BLaER1 (cell line): ENCODE measurements at regions not wholly inside any gene's neighbourhood (a gene's known extent, or its start where the extent isn't known, plus 50 kb on each side); places are given as distances from the start of the nearest gene placed in this dataset.
"Not testable (repeated sequence)": the region's sequence is repeated elsewhere in the genome, so short reads cannot be mapped to it uniquely, and the experiment has no call there.

ENCODE experiments used
- H3K27ac ChIP-seq: shearing (Covaris generic); formaldehyde crosslinking; 2 replicates; pipeline ENCODE4 v1.8.1; 2022
- H3K27me3 ChIP-seq: shearing (Covaris generic); formaldehyde crosslinking; 2 replicates; pipeline ENCODE4 v1.8.1; 2022
- H3K36me3 ChIP-seq: shearing (Covaris generic); formaldehyde crosslinking; 2 replicates; pipeline ENCODE4 v1.8.1; 2022
- H3K4me1 ChIP-seq: shearing (Covaris generic); formaldehyde crosslinking; 2 replicates; pipeline ENCODE4 v1.8.1; 2022
- H3K4me2 ChIP-seq: shearing (Covaris generic); formaldehyde crosslinking; 2 replicates; pipeline ENCODE4 v1.8.1; 2022
- H3K4me3 ChIP-seq: shearing (Covaris generic); formaldehyde crosslinking; 2 replicates; pipeline ENCODE4 v1.8.1; 2022
- H3K9ac ChIP-seq: shearing (Covaris generic); formaldehyde crosslinking; 2 replicates; pipeline ENCODE4 v1.8.1; 2022
- H3K9me3 ChIP-seq: shearing (Covaris generic); formaldehyde crosslinking; 2 replicates; pipeline ENCODE4 v1.8.1; 2022
- H4K20me1 ChIP-seq: shearing (Covaris generic); formaldehyde crosslinking; 2 replicates; pipeline ENCODE4 v1.8.1; 2022
- Cebpa-rat ChIP-seq: shearing (Covaris generic); IDR thresholded peaks from 2 replicates; pipeline ENCODE4 v1.8.1; 2022

DNA sequence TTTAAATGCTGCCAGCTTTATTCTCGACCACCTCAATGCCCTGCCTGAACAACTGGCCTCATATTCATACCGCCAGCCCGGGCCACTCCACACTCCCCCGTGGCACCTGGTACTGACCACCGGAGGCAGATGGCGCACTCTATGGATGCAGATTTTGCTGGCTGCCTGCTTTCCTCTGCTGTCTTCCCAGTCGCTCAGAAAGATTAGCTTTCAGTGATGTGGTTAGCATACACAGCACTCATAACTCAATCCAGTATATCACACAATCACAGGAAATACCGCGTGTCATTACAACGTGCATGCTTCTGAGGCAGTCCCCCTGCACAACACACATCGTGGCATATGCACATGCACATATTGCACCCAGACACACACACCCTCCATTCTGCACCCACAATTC lies 147.2 kb upstream of the BCOR start:
- peak overlapping the region; percentile 44 for H3K4me2 ChIP-seq
- H3K36me3 ChIP-seq: no peaks in the 10 kb centered on the region
- H4K20me1 ChIP-seq: no peaks in the 10 kb centered on the region
- no peak overlapping the region for H3K9ac ChIP-seq
- peaks cover 20% of the 10 kb centered on the region for H3K4me1 ChIP-seq
- TF ChIP-seq Cebpa-rat: no peak
- no peaks in the 10 kb centered on the region for H3K27me3 ChIP-seq
- 0 out of 2 replicates have a peak, but pooled peaks cover 4% of the 10 kb centered on the region for H3K9me3 ChIP-seq
- no peak overlapping the region for H3K27ac ChIP-seq
- H3K4me3 ChIP-seq: no peak overlapping the region

DNA sequence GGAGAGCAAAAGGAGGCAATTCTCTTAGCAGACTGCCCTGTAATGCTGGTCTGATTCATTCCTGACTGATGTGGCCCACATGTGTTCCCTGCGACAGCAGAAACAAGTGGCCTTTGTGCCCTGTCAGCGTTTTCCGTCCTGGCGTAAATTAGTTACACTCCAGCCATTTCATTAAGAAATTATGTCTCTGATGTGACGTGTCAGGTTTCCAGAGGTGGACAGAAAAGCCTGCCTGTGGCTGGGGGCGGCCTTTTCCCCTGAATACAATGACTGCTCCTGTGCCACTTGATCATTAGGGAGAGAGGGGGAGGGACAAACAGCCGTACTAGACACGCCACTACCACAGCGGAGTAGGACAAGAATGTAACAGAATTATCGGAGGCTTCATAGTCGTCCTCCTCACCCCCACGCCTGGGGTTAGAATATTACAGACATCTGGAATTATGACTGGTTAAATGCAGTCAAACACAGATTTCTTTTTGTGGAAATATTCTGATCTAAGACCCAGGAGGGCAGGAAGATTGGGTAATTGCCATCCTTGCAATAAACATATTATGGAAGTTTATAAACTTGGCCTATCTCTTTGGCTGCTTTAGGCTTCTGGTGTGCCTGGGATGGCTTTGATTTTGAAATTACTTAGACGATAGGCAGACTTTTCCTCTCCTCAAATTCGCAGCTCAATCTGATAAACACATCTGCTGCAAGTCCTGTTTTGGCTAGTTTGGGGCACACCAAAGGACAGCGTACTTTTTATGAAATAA lies 146.2 kb upstream of the BCOR start:
- Histone ChIP-seq H3K4me1 (peaks cover 16% of the 10 kb centered on the region), H3K9me3 (0 out of 2 replicates have a peak, but pooled peaks cover 4% of the 10 kb centered on the region), H4K20me1 (no peaks in the 10 kb centered on the region), H3K4me2 (no peak overlapping the region), H3K27ac (no peak overlapping the region), H3K27me3 (no peaks in the 10 kb centered on the region), H3K36me3 (no peaks in the 10 kb centered on the region), H3K9ac (no peak overlapping the region), H3K4me3 (no peak overlapping the region)
- TF ChIP-seq Cebpa-rat: no peak

DNA sequence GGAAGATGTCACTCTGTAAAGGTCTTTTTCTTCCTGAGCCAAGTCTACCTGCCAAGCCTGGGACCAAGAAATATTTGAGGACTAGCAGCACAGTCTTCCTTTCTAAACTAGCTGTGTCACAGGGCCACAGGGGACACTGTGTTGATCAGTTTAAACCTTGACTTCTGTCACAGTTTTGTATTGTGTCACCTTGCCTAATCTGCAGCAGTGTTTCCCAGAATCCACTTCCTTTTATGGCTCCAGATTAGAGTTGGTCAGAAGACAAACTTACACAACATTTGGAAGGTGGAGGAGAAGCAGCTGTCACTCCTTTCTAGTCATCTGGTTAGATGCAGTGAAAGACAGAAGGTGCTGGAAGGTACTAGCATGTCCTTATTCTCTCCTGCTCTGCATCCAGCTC lies 143.1 kb upstream of the BCOR start:
- no peaks in the 10 kb centered on the region for H3K27me3 ChIP-seq
- no peak overlapping the region for H3K4me3 ChIP-seq
- no peak for TF ChIP-seq Cebpa-rat
- H3K9ac ChIP-seq: no peak overlapping the region
- no peaks in the 10 kb centered on the region for H4K20me1 ChIP-seq
- H3K4me1 ChIP-seq: peaks cover 10% of the 10 kb centered on the region
- H3K27ac ChIP-seq: no peak overlapping the region
- H3K9me3 ChIP-seq: peaks cover 10% of the 10 kb centered on the region
- H3K4me2 ChIP-seq: no peak overlapping the region
- no peaks in the 10 kb centered on the region for H3K36me3 ChIP-seq

DNA sequence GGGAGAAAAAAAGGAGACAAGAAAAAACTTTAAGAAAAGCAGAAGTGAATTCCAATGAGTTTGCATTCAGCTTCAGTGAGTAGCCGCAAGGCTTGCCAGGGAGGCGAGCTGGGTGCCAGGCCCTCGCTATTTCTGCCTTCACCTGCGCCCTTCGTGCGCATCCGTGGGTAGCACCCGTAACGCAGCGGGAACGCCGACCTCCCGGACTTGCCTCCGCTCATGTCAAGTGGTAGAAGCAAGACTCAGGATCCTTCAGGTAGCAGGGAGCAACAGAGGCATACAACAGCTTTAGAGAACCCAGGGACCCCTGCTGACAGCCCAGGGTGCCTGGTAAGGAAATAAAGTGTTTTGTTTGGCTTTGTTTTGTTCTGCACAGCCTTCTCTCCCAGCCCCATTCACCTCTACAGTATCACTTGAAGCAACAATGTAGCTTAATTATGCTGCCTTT lies 140.0 kb upstream of the BCOR start:
- no peak overlapping the region for H3K9ac ChIP-seq
- no peak overlapping the region for H3K27ac ChIP-seq
- H3K4me2 ChIP-seq: no peak overlapping the region
- no peak overlapping the region for H3K4me3 ChIP-seq
- no peaks in the 10 kb centered on the region for H3K4me1 ChIP-seq
- H4K20me1 ChIP-seq: no peaks in the 10 kb centered on the region
- H3K9me3 ChIP-seq: peaks cover 10% of the 10 kb centered on the region
- H3K36me3 ChIP-seq: no peaks in the 10 kb centered on the region
- H3K27me3 ChIP-seq: no peaks in the 10 kb centered on the region
- no peak for TF ChIP-seq Cebpa-rat

DNA sequence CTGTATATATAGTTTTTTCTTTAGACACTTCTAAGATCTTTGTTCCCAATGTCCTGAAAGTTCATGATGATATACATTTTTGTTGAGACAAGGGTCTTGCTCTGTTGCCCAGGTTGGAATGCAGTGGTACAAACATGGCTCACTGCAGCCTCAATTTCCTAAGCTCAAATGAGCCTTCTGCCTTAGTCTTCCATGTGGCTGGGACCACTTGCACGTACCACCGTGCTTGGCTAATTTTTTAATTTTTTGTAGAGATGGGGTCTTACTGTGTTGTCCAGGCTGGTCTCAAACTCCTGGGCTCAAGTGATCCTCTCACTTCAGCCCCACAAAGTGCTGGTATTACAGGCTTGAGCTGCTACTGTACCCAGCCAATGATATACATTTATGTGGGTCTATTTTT lies 132.9 kb upstream of the BCOR start:
- H3K9me3 ChIP-seq: no peaks in the 10 kb centered on the region
- no peaks in the 10 kb centered on the region for H3K36me3 ChIP-seq
- no peak overlapping the region for H3K27ac ChIP-seq
- H3K4me3 ChIP-seq: no peak overlapping the region
- TF ChIP-seq Cebpa-rat: no peak
- 0 out of 2 replicates have a peak, but pooled peaks cover 4% of the 10 kb centered on the region for H3K4me1 ChIP-seq
- H4K20me1 ChIP-seq: no peaks in the 10 kb centered on the region
- H3K9ac ChIP-seq: no peak overlapping the region
- H3K27me3 ChIP-seq: no peaks in the 10 kb centered on the region
- H3K4me2 ChIP-seq: no peak overlapping the region

DNA sequence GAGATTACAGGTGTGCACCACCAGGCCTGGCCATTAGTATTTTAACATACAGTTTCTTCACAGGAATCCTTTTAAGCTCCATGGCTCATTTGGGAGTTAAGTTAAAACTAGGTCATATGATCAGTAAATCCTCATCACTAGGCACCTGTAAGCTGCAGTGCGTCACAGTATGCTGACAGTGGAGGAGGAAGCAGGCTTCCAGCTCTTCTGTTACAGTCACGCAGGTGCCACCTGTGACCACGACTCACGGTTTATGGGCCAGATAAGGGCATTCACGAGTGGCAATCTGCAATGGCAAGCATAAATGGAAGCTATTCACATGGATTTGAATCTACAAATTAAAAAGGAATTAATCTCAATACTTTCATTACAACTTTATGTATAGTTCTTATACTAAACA lies 129.4 kb upstream of the BCOR start:
- peaks cover 20% of the 10 kb centered on the region for H3K9me3 ChIP-seq
- no peak overlapping the region for H3K27ac ChIP-seq
- no peaks in the 10 kb centered on the region for H4K20me1 ChIP-seq
- H3K36me3 ChIP-seq: no peaks in the 10 kb centered on the region
- H3K27me3 ChIP-seq: no peaks in the 10 kb centered on the region
- H3K4me2 ChIP-seq: no peak overlapping the region; the same call in 1 of the 2 replicates
- TF ChIP-seq Cebpa-rat: no peak
- no peak overlapping the region for H3K9ac ChIP-seq
- H3K4me3 ChIP-seq: no peak overlapping the region
- H3K4me1 ChIP-seq: 0 out of 2 replicates have a peak, but pooled peaks cover 4% of the 10 kb centered on the region

DNA sequence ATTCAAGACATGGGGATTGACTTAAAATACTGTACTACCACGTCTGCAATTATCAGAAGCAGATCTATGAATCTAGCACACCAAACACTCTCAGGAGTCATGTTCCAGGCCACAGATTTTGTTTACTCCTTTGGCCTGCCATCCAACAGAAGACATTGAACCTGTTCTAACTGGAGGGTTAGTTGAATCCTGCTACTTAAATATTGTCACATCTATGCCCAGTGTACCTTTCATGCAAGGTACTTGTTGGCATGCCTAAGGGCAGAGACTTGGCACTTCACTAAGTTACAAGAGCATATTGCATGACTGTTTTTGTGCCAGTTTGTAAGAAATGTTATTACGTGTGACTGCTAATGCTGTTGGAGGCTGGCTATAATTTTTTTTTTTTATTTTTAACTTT lies 126.9 kb upstream of the BCOR start:
- Histone ChIP-seq H3K4me2 (no peak overlapping the region), H3K36me3 (no peaks in the 10 kb centered on the region), H3K9me3 (peaks cover 36% of the 10 kb centered on the region), H3K4me3 (no peak overlapping the region), H4K20me1 (no peaks in the 10 kb centered on the region), H3K4me1 (0 out of 2 replicates have a peak, but pooled peaks cover 4% of the 10 kb centered on the region), H3K27ac (no peak overlapping the region), H3K27me3 (no peaks in the 10 kb centered on the region), H3K9ac (no peak overlapping the region)
- no peak for TF ChIP-seq Cebpa-rat

DNA sequence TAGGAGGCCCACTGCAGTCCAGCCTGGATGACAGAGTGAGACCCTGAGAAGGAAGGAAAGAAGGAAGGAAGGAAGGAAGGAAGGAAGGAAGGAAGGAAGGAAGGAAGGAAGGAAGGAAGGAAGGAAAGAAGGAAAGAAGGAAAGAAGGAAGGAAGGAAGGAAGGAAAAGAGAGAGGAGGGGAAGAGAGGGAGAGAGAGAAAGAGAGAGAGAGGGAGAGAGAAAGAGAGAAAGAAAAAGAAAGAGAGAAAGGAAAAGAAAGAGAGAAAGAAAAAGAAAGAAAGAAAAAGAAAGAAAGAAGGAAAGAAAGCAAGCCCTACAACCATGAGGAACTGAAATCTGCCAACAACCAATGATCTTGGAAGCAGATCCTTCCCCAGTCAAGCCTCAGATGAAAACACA lies 124.9 kb upstream of the BCOR start:
- H3K4me1 ChIP-seq, H3K36me3 ChIP-seq, H3K27ac ChIP-seq, H3K4me2 ChIP-seq, H3K27me3 ChIP-seq, H3K4me3 ChIP-seq, H3K9ac ChIP-seq, H4K20me1 ChIP-seq: not testable (repeated sequence)
- peaks cover 46% of the 10 kb centered on the region for H3K9me3 ChIP-seq

DNA sequence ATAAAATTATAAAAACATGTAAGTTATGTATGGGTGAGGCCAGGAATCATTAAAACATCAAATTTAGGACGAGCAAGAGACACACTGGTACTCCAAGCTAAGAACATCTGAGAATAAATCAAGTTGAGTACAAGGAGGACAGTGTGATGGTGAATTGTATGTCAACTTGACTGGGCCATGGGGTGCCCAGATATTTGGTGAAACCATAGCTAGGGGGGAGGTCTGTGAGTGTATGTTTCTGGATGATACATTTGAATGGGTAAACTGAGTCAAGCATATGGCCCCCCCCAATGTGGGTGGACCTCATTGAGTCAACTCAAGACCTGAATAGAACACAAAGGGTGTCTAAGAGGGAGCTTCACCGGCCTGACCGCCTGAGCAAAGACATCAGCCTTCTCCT lies 115.3 kb upstream of the BCOR start:
- H3K9ac ChIP-seq: no peak overlapping the region
- H3K4me3 ChIP-seq: no peak overlapping the region; the same call in 1 of the 2 replicates
- no peaks in the 10 kb centered on the region for H4K20me1 ChIP-seq
- H3K27me3 ChIP-seq: no peaks in the 10 kb centered on the region
- peaks cover 76% of the 10 kb centered on the region for H3K9me3 ChIP-seq
- H3K4me1 ChIP-seq: peaks cover 17% of the 10 kb centered on the region
- H3K27ac ChIP-seq: no peak overlapping the region
- H3K4me2 ChIP-seq: no peak overlapping the region
- no peak for TF ChIP-seq Cebpa-rat
- H3K36me3 ChIP-seq: no peaks in the 10 kb centered on the region

DNA sequence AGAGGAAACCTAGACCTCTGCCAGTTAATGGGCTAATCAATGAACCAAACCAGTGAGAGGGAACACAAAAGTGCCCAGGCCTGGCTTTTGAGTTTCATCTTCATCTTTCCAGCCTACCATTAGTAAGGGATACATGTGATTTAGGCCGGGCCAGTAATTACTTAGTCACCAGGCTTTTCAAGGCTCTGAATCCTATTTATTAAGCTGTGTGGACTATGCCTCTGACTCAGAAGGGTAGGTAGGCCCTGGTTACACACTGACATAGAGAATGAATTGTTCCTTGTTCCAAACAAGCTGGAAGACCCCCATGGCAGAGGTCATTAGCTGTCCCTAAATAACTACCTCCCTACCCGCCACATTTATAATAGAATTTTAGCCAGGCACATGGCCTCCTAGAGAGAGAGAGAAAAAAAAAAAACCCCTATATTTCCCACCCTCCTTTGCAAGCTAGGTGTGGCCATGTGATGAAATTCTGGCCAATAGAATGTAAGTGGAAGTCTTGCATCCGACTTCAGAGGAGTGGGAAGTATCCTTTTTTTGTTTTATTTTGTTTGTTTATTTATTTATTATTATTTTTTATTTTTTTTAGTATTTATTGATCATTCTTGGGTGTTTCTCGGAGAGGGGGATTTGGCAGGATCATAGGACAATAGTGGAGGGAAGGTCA lies 112.3 kb upstream of the BCOR start:
- Histone ChIP-seq H3K36me3 (no peaks in the 10 kb centered on the region), H3K9ac (no peak overlapping the region), H3K27me3 (no peaks in the 10 kb centered on the region), H3K27ac (no peak overlapping the region), H3K4me2 (no peak overlapping the region), H3K9me3 (peaks cover 49% of the 10 kb centered on the region), H4K20me1 (no peaks in the 10 kb centered on the region), H3K4me1 (peaks cover 42% of the 10 kb centered on the region), H3K4me3 (no peak overlapping the region)
- no peak for TF ChIP-seq Cebpa-rat
